ENCODE measurements at regions not wholly inside any gene's neighbourhood (a gene's known extent, or its start where the extent isn't known, plus 50 kb on each side); places are given as distances from the start of the nearest gene placed in this dataset.
"Not testable (repeated sequence)": the region's sequence is repeated elsewhere in the genome, so short reads cannot be mapped to it uniquely, and the experiment has no call there.

DNA sequence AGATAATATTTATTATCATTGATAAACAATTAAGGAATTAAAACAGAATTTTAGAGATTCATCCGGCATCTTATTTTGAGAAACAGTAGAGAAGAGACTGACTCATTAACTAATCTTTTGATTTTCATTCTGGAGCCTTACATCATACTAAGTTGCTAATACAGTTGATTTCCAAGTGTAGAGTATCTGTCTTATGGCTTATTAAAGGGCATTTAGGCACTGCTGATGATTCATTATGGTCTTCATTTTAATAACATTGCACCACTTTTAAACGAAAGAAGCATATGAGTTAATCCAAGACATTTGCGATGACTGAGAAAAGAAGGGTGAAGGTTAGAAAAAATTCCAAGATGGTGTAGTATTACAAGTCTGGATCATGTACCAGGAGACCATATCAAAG is 186.0 kb upstream of the CACNA2D1 start:
- DNase-seq (ENCODE audit: low read depth, low spot score) = no peak
- no peak overlapping the region for H3K27ac ChIP-seq

DNA sequence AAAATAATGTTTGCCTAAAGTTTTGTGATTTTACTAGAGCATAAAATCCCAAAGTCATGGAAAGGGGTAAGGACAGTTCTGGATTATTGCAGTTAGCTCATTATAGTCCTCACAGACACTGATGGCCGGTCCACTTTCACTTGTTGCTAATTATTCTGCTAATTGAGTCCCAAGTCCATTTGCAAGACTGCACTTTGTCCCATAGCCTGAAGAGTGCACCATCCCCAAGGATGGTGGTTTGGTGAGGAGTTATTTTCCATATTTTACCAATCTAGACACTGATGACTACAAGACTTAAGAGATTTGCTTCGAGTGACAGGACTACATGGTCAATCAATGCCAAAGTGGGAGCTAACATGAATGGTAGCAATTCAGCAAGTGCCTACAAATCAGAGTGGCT is 181.8 kb upstream of the CACNA2D1 start:
- no peak for DNase-seq (ENCODE audit: low read depth, low spot score)
- no peak overlapping the region for H3K27ac ChIP-seq

GRCh38 chr7:82624965-82625364 is 181.4 kb upstream of the CACNA2D1 start:
- DNase-seq (ENCODE audit: low read depth, low spot score) = no peak
- no peak overlapping the region for H3K27ac ChIP-seq

- no peak overlapping the region for H3K27ac ChIP-seq
- DNase-seq (ENCODE audit: low read depth, low spot score) = peak; percentile 5
Measured at GRCh38 chr7:82624337-82624736, 180.8 kb upstream of the CACNA2D1 start.

DNA sequence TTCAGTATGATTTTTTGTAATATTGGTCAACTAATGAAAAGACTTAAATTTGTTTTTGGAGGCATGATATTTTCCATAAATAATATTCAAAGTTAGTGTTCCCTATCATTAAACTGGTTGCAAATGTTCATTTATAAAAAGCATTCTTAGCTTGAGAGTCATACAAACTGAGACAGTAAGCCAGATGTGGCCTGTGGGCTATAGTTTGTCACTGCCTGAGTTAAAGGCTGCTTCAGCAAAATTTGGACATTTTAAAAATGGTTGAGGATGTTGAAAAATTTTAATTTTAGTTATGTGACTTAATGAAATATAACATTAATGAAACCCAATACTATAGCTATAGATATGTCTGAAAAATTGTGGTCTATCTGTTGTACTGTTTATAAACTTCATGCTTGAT is 180.2 kb upstream of the CACNA2D1 start:
- H3K27ac ChIP-seq = no peak overlapping the region
- no peak for DNase-seq (ENCODE audit: low read depth, low spot score)

GRCh38 chr7:82617156-82617555 is 173.6 kb upstream of the CACNA2D1 start:
- DNase-seq (ENCODE audit: low read depth, low spot score) = no peak
- no peak overlapping the region for H3K27ac ChIP-seq

GRCh38 chr7:82616059-82616728 is 172.6 kb upstream of the CACNA2D1 start:
- DNase-seq (ENCODE audit: low read depth, low spot score) = no peak
- no peak overlapping the region for H3K27ac ChIP-seq

DNA sequence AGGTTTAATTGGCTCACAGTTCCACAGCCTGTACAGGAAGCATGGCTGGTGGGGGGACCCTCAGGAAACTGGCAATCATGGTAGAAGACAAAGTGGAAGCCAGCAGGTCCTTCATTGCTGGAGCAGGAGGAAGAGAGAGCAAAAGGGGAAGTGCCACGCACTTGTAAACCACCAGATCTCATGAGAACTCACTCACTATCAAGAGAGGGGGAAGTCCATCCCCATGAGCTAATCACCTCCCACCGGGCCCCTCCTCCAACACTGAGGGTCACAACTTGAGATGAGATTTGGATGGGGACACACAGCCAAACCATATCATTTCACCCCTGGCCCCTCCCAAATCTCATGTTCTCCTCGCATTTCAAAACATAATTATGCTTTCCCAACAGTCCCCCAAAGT is 171.9 kb upstream of the CACNA2D1 start:
- no peak overlapping the region for H3K27ac ChIP-seq
- no peak for DNase-seq (ENCODE audit: low read depth, low spot score)

- DNase-seq (ENCODE audit: low read depth, low spot score) = no peak
- H3K27ac ChIP-seq = no peak overlapping the region
Measured at GRCh38 chr7:82609746-82610145, 166.2 kb upstream of the CACNA2D1 start.

GRCh38 chr7:82605247-82605864 is 161.8 kb upstream of the CACNA2D1 start:
- H3K27ac ChIP-seq = no peak overlapping the region
- DNase-seq (ENCODE audit: low read depth, low spot score) = no peak

DNA sequence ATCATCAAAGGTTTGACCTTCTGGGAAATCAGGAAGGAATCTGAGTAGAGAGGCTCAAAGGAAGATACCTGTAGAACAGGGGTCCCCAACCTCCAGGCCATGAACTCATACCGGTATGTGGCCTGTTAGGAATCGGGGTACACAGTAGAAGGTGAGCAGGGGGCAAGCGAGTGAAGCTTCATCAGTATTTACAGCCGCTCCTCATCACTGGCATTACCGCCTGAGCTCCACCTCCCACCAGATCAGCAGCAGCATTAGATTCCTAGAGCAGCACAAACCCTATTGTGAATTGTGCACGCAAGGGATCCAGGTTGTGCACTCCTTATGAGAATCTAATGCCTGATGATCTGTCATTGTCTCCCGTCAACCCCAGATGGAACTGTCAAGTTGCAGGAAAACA is 158.5 kb upstream of the CACNA2D1 start:
- no peak overlapping the region for H3K27ac ChIP-seq
- DNase-seq (ENCODE audit: low read depth, low spot score) = no peak

DNA sequence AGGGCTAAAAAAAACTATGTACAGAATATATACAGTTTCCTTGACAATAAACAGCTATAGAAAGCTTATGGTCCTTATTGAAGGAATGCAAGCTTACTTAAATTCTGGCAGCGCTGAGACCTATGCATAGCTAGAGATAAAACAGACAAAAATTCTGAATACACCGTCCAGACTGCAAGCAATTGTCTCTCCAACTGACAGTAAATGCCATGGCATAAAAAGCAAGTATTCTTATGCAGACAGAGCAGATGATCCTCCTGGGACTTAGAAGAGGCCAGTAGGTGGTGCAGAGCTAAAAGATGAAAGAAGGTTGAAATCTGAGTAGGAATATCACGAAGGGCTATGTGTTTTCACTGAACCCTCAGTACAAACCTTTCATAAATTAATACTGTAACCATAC is 157.0 kb upstream of the CACNA2D1 start:
- no peak overlapping the region for H3K27ac ChIP-seq
- no peak for DNase-seq (ENCODE audit: low read depth, low spot score)

- no peak for DNase-seq (ENCODE audit: low read depth, low spot score)
- H3K27ac ChIP-seq = no peak overlapping the region
Measured at GRCh38 chr7:82599895-82600294, 156.3 kb upstream of the CACNA2D1 start.

- H3K27ac ChIP-seq = no peak overlapping the region
- no peak for DNase-seq (ENCODE audit: low read depth, low spot score)
Measured at GRCh38 chr7:82598958-82599357, 155.4 kb upstream of the CACNA2D1 start.

DNA sequence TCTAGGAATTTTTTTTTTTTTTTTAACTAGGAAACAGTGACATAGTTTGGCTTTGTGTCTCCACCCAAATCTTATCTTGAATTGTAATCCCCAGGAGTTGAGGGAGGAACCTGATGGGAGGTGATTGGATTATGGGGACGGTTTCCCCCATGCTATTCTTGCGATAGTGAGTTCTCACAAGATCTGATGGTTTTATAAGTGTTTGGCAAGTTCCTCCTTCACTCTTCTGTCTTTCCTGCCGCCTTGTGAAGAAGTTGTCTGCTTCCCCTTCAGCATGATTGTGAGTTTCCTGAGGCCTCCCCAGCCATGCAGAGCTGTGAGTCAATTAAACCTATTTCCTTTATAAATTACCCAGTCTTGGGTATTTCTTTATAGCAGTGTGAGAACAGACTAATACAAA is 152.2 kb upstream of the CACNA2D1 start:
- DNase-seq (ENCODE audit: low read depth, low spot score); H3K27ac ChIP-seq: not testable (repeated sequence)

- no peak overlapping the region for H3K27ac ChIP-seq
- no peak for DNase-seq (ENCODE audit: low read depth, low spot score)
Measured at GRCh38 chr7:82595176-82595575, 151.6 kb upstream of the CACNA2D1 start.

DNA sequence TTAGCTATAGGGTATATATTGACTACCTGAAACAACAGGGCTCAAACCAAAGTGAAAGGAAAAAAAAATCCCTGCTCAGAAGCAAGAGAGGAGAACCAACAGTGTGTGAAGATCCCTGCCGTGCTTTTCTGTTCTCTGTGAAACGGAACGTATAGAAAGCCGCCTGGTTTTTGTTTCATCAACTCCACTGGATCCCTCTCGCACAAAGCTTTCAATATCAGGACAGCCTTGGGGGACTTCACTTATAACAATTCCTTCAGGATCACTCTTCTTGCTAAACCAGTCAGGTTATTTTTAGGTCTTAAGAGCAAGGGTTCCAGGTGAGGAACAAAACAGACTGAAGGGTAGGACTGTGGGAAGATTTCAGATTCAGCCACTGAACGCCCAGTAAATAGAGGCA is 151.1 kb upstream of the CACNA2D1 start:
- H3K27ac ChIP-seq = no peak overlapping the region
- no peak for DNase-seq (ENCODE audit: low read depth, low spot score)

DNA sequence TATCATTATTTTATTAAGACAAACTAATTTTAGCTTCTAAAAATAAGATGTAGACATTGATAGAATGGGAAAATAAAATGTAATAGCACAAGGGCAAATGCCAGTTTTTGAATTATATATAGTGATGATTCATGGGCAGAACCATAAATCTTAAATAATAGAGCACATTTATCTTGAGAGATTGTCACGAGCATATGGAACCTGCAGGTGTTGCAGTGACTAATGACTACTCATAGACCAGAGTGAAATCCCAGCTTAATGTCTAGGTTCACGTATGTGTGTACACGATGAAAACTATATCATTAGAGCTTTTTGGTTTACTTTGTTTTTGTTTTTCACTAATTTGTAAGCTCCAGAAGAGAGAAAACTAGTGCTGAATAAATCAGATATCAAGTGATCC is 150.2 kb upstream of the CACNA2D1 start:
- peak; percentile 73 for DNase-seq (ENCODE audit: low read depth, low spot score)
- no peak overlapping the region for H3K27ac ChIP-seq

GRCh38 chr7:82592416-82592815 is 148.8 kb upstream of the CACNA2D1 start:
- no peak overlapping the region for H3K27ac ChIP-seq
- no peak for DNase-seq (ENCODE audit: low read depth, low spot score)

GRCh38 chr7:82579047-82579446 is 135.5 kb upstream of the CACNA2D1 start:
- DNase-seq (ENCODE audit: low read depth, low spot score) = no peak
- no peak overlapping the region for H3K27ac ChIP-seq

DNA sequence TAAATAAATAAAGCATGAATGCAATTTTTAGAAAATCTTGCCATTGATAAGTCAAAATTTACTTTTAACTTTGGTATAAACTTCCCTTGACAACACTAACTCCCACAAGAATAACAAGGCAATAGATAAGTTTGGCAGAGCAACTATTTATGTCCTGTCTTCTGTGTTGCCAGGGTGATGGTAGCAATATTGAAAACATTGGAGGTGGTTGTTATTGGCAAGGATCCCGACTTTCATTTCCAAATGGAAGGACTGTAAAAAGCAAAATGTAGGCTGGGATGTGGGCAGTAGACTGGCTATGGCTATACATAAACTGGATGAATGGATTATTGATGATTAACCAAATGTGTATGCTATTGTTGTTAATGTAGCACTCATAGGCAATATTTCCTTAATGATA is 134.9 kb upstream of the CACNA2D1 start:
- no peak for DNase-seq (ENCODE audit: low read depth, low spot score)
- H3K27ac ChIP-seq = no peak overlapping the region

- no peak overlapping the region for H3K27ac ChIP-seq
- peak; percentile 16 for DNase-seq (ENCODE audit: low read depth, low spot score)
Measured at GRCh38 chr7:82572195-82572880, 128.8 kb upstream of the CACNA2D1 start.

Measured in epithelial cell of prostate (primary cell).